H1 (cell line): ENCODE measurements at regions not wholly inside any gene's neighbourhood (a gene's known extent, or its start where the extent isn't known, plus 50 kb on each side); places are given as distances from the start of the nearest gene placed in this dataset.

ENCODE experiments used
- BACH1 ChIP-seq: IDR thresholded peaks from 2 replicates; pipeline ENCODE4 v1.6.1; 2012; ENCODE audit warnings: low read length, improper control_type of control experiment
- CHD1 ChIP-seq: IDR thresholded peaks from 2 replicates; pipeline ENCODE4 v1.6.1; 2012; ENCODE audit warnings: low read depth, low read length, improper control_type of control experiment
- FOSL1 ChIP-seq: IDR thresholded peaks from 2 replicates; pipeline ENCODE4 v1.6.1; 2011; ENCODE audit warnings: mild to moderate bottlenecking, low read depth, low read length, moderate library complexity; ENCODE audit not compliant: insufficient read depth
- JUN ChIP-seq: IDR thresholded peaks from 2 replicates; pipeline ENCODE4 v1.6.1; 2011; ENCODE audit warnings: low read depth, mild to moderate bottlenecking, improper control_type of control experiment, low read length
- KDM5A ChIP-seq: fragments of 200-600 bp; IDR thresholded peaks from 2 replicates; pipeline ENCODE4 v1.7.1; 2012; ENCODE audit warnings: mild to moderate bottlenecking, low read length, inconsistent platforms, mixed read lengths
- SP1 ChIP-seq: IDR thresholded peaks from 2 replicates; pipeline ENCODE4 v1.6.1; 2011; ENCODE audit warnings: low read depth, low read length
- SP2 ChIP-seq: IDR thresholded peaks from 2 replicates; pipeline ENCODE4 v1.6.1; 2012; ENCODE audit warnings: mild to moderate bottlenecking, low read length, inconsistent platforms
- TBP ChIP-seq: IDR thresholded peaks from 2 replicates; pipeline ENCODE4 v1.6.1; 2011; ENCODE audit warnings: low read depth, low read length, improper control_type of control experiment
- TEAD4 ChIP-seq: IDR thresholded peaks from 2 replicates; pipeline ENCODE4 v1.6.1; 2012; ENCODE audit warnings: low read depth, low read length, inconsistent platforms, mixed read lengths

- TF ChIP-seq CHD1 (no peak), BACH1 (no peak), SP2 (no peak), JUN (no peak), KDM5A (no peak), TBP (no peak), FOSL1 (no peak), SP1 (no peak), TEAD4 (no peak)
Observed at GRCh38 chr2:20879221-20879620, 56.3 kb upstream of the LDAH start (continued).
